SU-DHL-6 (cell line): ENCODE measurements at regions not wholly inside any gene's neighbourhood (a gene's known extent, or its start where the extent isn't known, plus 50 kb on each side); places are given as distances from the start of the nearest gene placed in this dataset.

Source experiments
- H2AFZ ChIP-seq: fragments of 200-600 bp; sonication (generic); 2 replicates; pipeline ENCODE4 v1.6.1; 2014; ENCODE audit warnings: low read depth, mild to moderate bottlenecking, moderate library complexity, mixed read lengths, antibody characterized with exemption, low read length; ENCODE audit not compliant: severe bottlenecking
- H3F3A ChIP-seq: fragments of 200-600 bp; shearing (Covaris generic); 2 replicates; pipeline ENCODE4 v1.6.0; 2016; ENCODE audit warnings: antibody characterized with exemption, mild to moderate bottlenecking; ENCODE audit not compliant: insufficient read depth
- H3K27ac ChIP-seq: fragments of 200-600 bp; sonication (generic); 2 replicates; pipeline ENCODE4 v1.5.1; 2016; ENCODE audit warnings: low read depth, mild to moderate bottlenecking, low read length, moderate library complexity, mixed read lengths
- H3K27me3 ChIP-seq: fragments of 200-600 bp; sonication (generic), shearing (Covaris generic); 2 replicates; pipeline ENCODE4 v1.6.0; 2014; ENCODE audit warnings: mild to moderate bottlenecking, low read length
- H3K36me3 ChIP-seq: fragments of 200-600 bp; sonication (generic); 2 replicates; pipeline ENCODE4 v1.6.1; 2014; ENCODE audit warnings: mild to moderate bottlenecking, low read length, mixed read lengths
- H3K4me2 ChIP-seq: fragments of 300-600, 200-600 bp; shearing (Covaris generic), sonication (generic); 2 replicates; pipeline ENCODE4 v1.6.0; 2014; ENCODE audit warnings: low read length, low read depth, mild to moderate bottlenecking; ENCODE audit not compliant: poor library complexity, severe bottlenecking
- H3K4me3 ChIP-seq: fragments of 200-600 bp; sonication (generic); 2 replicates; pipeline ENCODE4 v1.5.1; 2014; ENCODE audit warnings: antibody characterized with exemption, low read length, mild to moderate bottlenecking, mixed read lengths; ENCODE audit not compliant: insufficient read depth, poor library complexity, severe bottlenecking
- H3K79me2 ChIP-seq: fragments of 200-600 bp; sonication (generic); 2 replicates; pipeline ENCODE4 v1.6.1; 2014; ENCODE audit warnings: mild to moderate bottlenecking, low read length, moderate library complexity; ENCODE audit not compliant: insufficient read depth
- H3K9ac ChIP-seq: fragments of 200-600 bp; sonication (generic); 2 replicates; pipeline ENCODE4 v1.7.0; 2014; ENCODE audit warnings: mild to moderate bottlenecking, low read length
- H3K9me2 ChIP-seq: fragments of 200-600 bp; sonication (generic); replicated peaks from 2 replicates; pipeline ENCODE4 v1.6.1; 2014; ENCODE audit warnings: low read length; ENCODE audit not compliant: insufficient read depth
- H3K9me3 ChIP-seq: fragments of 200-600 bp; sonication (generic); 2 replicates; pipeline ENCODE4 v1.6.1; 2014; ENCODE audit warnings: low read length, mixed read lengths; ENCODE audit not compliant: insufficient read depth
- H4K20me1 ChIP-seq: fragments of 200-600 bp; sonication (generic); 2 replicates; pipeline ENCODE4 v1.6.1; 2014; ENCODE audit warnings: low read depth, mild to moderate bottlenecking, antibody characterized with exemption, low read length, moderate library complexity, mixed read lengths
- EZH2phosphoT487 ChIP-seq: fragments of 200-600 bp; sonication (generic), shearing (Covaris generic); conservative IDR thresholded peaks from 2 replicates; pipeline ENCODE4 v1.6.1; 2018; ENCODE audit warnings: mild to moderate bottlenecking, antibody characterized with exemption, low read length, moderate library complexity, mixed read lengths
- TF ChIP-seq, protein P1 (sequence below): fragments of 200-600 bp; sonication (generic); IDR thresholded peaks from one replicate; pipeline ENCODE4 v1.5.1; 2017; ENCODE audit warnings: antibody characterized with exemption, mild to moderate bottlenecking, low read length, moderate library complexity; ENCODE audit not compliant: insufficient read depth, poor library complexity, severe bottlenecking

GRCh38 chr3:106678657-106679390 is 698.4 kb upstream of the CCDC54 start:
- no peaks in the 10 kb centered on the region for H4K20me1 ChIP-seq
- H3K9me3 ChIP-seq, result no peaks in the 10 kb centered on the region
- H3K9ac ChIP-seq, result no peak overlapping the region
- no peaks in the 10 kb centered on the region for H3K27me3 ChIP-seq
- H2AFZ ChIP-seq, result no peak overlapping the region
- H3K4me3 ChIP-seq, result no peak overlapping the region
- H3K27ac ChIP-seq, result no peak overlapping the region
- H3F3A ChIP-seq, result no peaks in the 10 kb centered on the region
- no peaks in the 10 kb centered on the region for H3K79me2 ChIP-seq
- no peak for TF ChIP-seq EZH2phosphoT487
- TF ChIP-seq, protein P1, sequence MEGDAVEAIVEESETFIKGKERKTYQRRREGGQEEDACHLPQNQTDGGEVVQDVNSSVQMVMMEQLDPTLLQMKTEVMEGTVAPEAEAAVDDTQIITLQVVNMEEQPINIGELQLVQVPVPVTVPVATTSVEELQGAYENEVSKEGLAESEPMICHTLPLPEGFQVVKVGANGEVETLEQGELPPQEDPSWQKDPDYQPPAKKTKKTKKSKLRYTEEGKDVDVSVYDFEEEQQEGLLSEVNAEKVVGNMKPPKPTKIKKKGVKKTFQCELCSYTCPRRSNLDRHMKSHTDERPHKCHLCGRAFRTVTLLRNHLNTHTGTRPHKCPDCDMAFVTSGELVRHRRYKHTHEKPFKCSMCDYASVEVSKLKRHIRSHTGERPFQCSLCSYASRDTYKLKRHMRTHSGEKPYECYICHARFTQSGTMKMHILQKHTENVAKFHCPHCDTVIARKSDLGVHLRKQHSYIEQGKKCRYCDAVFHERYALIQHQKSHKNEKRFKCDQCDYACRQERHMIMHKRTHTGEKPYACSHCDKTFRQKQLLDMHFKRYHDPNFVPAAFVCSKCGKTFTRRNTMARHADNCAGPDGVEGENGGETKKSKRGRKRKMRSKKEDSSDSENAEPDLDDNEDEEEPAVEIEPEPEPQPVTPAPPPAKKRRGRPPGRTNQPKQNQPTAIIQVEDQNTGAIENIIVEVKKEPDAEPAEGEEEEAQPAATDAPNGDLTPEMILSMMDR, result no peak
- no peaks in the 10 kb centered on the region for H3K36me3 ChIP-seq
- H3K4me2 ChIP-seq, result no peak overlapping the region
- no peaks in the 10 kb centered on the region for H3K9me2 ChIP-seq

DNA sequence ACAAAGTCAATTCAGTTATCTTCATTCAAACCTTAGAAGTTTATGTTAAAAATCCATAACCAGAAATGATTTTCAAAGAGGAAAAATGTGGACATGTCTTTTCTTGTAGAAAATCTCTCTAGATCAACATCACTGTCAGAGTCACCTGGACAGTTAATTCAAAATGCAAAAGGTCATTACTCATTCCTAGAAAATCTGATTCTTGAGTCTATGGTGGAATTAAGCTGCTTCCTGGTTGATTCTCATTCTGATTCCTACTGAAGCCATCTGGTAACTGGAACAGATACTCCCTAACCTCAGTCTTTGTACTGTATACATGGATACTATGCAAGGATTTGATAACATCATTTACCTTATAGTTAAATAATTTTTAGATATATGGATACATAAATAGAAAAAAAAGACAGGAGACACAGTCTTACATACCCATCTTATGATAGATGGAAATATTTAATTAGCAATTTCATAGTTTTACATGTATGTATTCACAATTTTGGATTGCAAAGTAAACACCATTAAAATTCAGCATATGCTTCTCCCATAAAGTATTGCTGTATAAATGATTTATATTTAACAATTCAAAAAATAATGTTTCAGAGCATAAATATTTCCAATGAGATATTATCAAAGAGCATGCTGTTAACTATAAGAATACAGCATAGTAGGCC is 693.2 kb upstream of the CCDC54 start:
- no peaks in the 10 kb centered on the region for H3K9me2 ChIP-seq
- no peak overlapping the region for H3K4me3 ChIP-seq
- H2AFZ ChIP-seq, result no peak overlapping the region
- no peaks in the 10 kb centered on the region for H3K27me3 ChIP-seq
- no peak overlapping the region for H3K9ac ChIP-seq
- H3K27ac ChIP-seq, result no peak overlapping the region
- H3K4me2 ChIP-seq, result no peak overlapping the region
- H4K20me1 ChIP-seq, result no peaks in the 10 kb centered on the region
- no peaks in the 10 kb centered on the region for H3K36me3 ChIP-seq
- no peaks in the 10 kb centered on the region for H3K79me2 ChIP-seq
- H3F3A ChIP-seq, result no peaks in the 10 kb centered on the region
- TF ChIP-seq, protein P1, result no peak
- H3K9me3 ChIP-seq, result no peaks in the 10 kb centered on the region

DNA sequence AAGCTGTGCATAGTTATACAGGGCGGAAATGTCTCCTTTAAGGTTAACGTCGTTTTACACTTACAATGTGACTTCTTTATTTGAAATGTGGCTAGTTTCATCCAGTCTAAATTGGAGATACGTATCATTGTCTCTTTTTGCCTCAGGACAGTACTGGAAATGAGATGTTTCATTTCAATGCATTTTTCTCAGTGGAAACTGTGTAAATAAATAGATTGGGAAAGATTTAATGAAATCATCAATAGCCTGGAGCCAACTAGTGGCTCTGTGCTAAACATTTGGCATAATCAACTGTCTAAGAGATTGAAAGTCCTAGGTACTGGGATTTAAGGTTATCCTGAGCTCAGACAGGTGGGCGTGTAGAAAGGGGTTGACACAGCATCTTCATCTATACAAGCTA is 691.5 kb upstream of the CCDC54 start:
- Histone ChIP-seq H3F3A (no peaks in the 10 kb centered on the region), H2AFZ (no peak overlapping the region), H3K27ac (no peak overlapping the region), H3K79me2 (no peaks in the 10 kb centered on the region), H4K20me1 (no peaks in the 10 kb centered on the region), H3K9ac (no peak overlapping the region), H3K4me3 (no peak overlapping the region), H3K36me3 (no peaks in the 10 kb centered on the region), H3K27me3 (no peaks in the 10 kb centered on the region), H3K9me3 (no peaks in the 10 kb centered on the region), H3K4me2 (no peak overlapping the region), H3K9me2 (no peaks in the 10 kb centered on the region)
- no peak for TF ChIP-seq EZH2phosphoT487
- TF ChIP-seq, protein P1, result no peak
